GM23338 (cell line): ENCODE measurements at regions not wholly inside any gene's neighbourhood (a gene's known extent, or its start where the extent isn't known, plus 50 kb on each side); places are given as distances from the start of the nearest gene placed in this dataset.
A peak's percentile ranks its signal among the peaks of the same experiment; 100 is the strongest.

Experiments
- ATAC-seq: fragments of 200-7000 bp; cut with Tn5 transposase; 3 replicates; pipeline ENCODE4 v1.9.1; 2020
- DNase-seq: peaks from one replicate; pipeline ENCODE4 v3.0.0-alpha.2; 2015; ENCODE audit warnings: low spot score
- H2AFZ ChIP-seq: fragments of 200-600 bp; sonication (generic); 2 replicates; pipeline ENCODE4 v1.8.0; 2016; ENCODE audit warnings: antibody characterized with exemption, mild to moderate bottlenecking, moderate library complexity
- H3F3A ChIP-seq: fragments of 200-600 bp; sonication (generic); replicated peaks from 2 replicates; pipeline ENCODE4 v1.8.0; 2017; ENCODE audit warnings: antibody characterized with exemption, mixed run types, low read depth
- H3K27ac ChIP-seq: fragments of 200-600 bp; sonication (generic); 2 replicates; pipeline ENCODE4 v1.6.1; 2016; ENCODE audit warnings: low read depth
- H3K27me3 ChIP-seq: fragments of 200-600 bp; sonication (generic); 2 replicates; pipeline ENCODE4 v1.8.0; 2016; ENCODE audit warnings: mild to moderate bottlenecking, mixed run types, moderate library complexity; ENCODE audit not compliant: insufficient read depth
- H3K36me3 ChIP-seq: fragments of 200-600 bp; sonication (generic); 2 replicates; pipeline ENCODE4 v1.8.0; 2016; ENCODE audit warnings: mild to moderate bottlenecking; ENCODE audit not compliant: insufficient read depth
- H3K4me1 ChIP-seq: fragments of 200-600 bp; sonication (generic); 2 replicates; pipeline ENCODE4 v1.8.0; 2016; ENCODE audit warnings: mild to moderate bottlenecking, moderate library complexity; ENCODE audit not compliant: insufficient read depth
- H3K4me2 ChIP-seq: fragments of 200-600 bp; sonication (generic); 2 replicates; pipeline ENCODE4 v1.7.1; 2017; ENCODE audit warnings: mixed run types
- H3K4me3 ChIP-seq: fragments of 200-600 bp; sonication (generic); 2 replicates; pipeline ENCODE4 v1.6.1; 2016; ENCODE audit warnings: mixed run types
- H3K79me2 ChIP-seq: fragments of 200-600 bp; sonication (generic); replicated peaks from 2 replicates; pipeline ENCODE4 v1.8.0; 2017; ENCODE audit warnings: mild to moderate bottlenecking; ENCODE audit not compliant: insufficient read depth
- H3K9me2 ChIP-seq: fragments of 200-600 bp; sonication (generic); 2 replicates; pipeline ENCODE4 v1.8.0; 2017; ENCODE audit not compliant: insufficient read depth
- H4K20me1 ChIP-seq: fragments of 200-600 bp; sonication (generic); replicated peaks from 2 replicates; pipeline ENCODE4 v1.8.0; 2017; ENCODE audit warnings: mild to moderate bottlenecking; ENCODE audit not compliant: insufficient read depth
- H3K27ac Mint-ChIP-seq: 2 replicates; pipeline ENCODE4 v1.8.0; 2020; ENCODE audit warnings: inconsistent platforms, mild to moderate bottlenecking, moderate library complexity, mixed read lengths
- H3K27me3 Mint-ChIP-seq: 3 replicates; pipeline ENCODE4 v1.8.0; 2022; ENCODE audit warnings: low read depth, mild to moderate bottlenecking, moderate library complexity, mixed read lengths, inconsistent platforms; ENCODE audit not compliant: insufficient read depth, poor library complexity
- H3K36me3 Mint-ChIP-seq: 3 replicates; pipeline ENCODE4 v1.8.0; 2021; ENCODE audit warnings: low read depth, mild to moderate bottlenecking, inconsistent platforms, moderate library complexity, mixed read lengths
- H3K4me1 Mint-ChIP-seq: 3 replicates; pipeline ENCODE4 v1.8.0; 2020; ENCODE audit warnings: mild to moderate bottlenecking, inconsistent platforms, mixed read lengths
- H3K4me3 Mint-ChIP-seq: 3 replicates; pipeline ENCODE4 v1.8.0; 2021; ENCODE audit warnings: moderate library complexity, mild to moderate bottlenecking, inconsistent platforms, mixed read lengths
- H3K9me3 Mint-ChIP-seq: 3 replicates; pipeline ENCODE4 v1.8.0; 2020; ENCODE audit warnings: moderate library complexity, mild to moderate bottlenecking, inconsistent platforms, mixed read lengths
- EZH2 ChIP-seq: fragments of 200-600 bp; sonication (generic); IDR thresholded peaks from one replicate; pipeline ENCODE4 v1.8.0; 2017; ENCODE audit warnings: antibody characterized with exemption, mild to moderate bottlenecking, low read depth; ENCODE audit not compliant: unreplicated experiment
- EZH2phosphoT487 ChIP-seq: fragments of 200-600 bp; sonication (generic); IDR thresholded peaks from one replicate; pipeline ENCODE4 v1.8.1; 2018; ENCODE audit warnings: antibody characterized with exemption; ENCODE audit not compliant: unreplicated experiment
- JUNB ChIP-seq: IDR thresholded peaks from one replicate; pipeline ENCODE4 v1.6.1; 2016; ENCODE audit warnings: antibody characterized with exemption; ENCODE audit not compliant: unreplicated experiment
- NANOG ChIP-seq: IDR thresholded peaks from 2 replicates; pipeline ENCODE4 v1.6.1; 2016; ENCODE audit warnings: antibody characterized with exemption, borderline replicate concordance
- POLR2AphosphoS5 ChIP-seq: IDR thresholded peaks from 2 replicates; pipeline ENCODE4 v1.6.1; 2016; ENCODE audit warnings: antibody characterized with exemption, low read depth
- STAT1 ChIP-seq: IDR thresholded peaks from one replicate; pipeline ENCODE4 v1.6.1; 2016; ENCODE audit warnings: antibody characterized with exemption; ENCODE audit not compliant: unreplicated experiment
- ZNF114 ChIP-seq: fragments of 250-450 bp; sonication (Bioruptor Pico); IDR thresholded peaks from 2 replicates; pipeline ENCODE4 v1.5.0; 2020; ENCODE audit warnings: mild to moderate bottlenecking, moderate library complexity
- TF ChIP-seq, protein P1 (sequence below): fragments of 250-450 bp; sonication (Bioruptor Pico); IDR thresholded peaks from 2 replicates; pipeline ENCODE4 v1.5.0; 2020; ENCODE audit warnings: mild to moderate bottlenecking, moderate library complexity
- TF ChIP-seq, protein P2 (sequence below): IDR thresholded peaks from one replicate; pipeline ENCODE4 v1.6.1; 2018; ENCODE audit warnings: antibody characterized with exemption; ENCODE audit not compliant: unreplicated experiment
- TF ChIP-seq, protein P3 (sequence below): IDR thresholded peaks from 2 replicates; pipeline ENCODE4 v1.6.1; 2016; ENCODE audit warnings: antibody characterized with exemption
- TF ChIP-seq, protein P4 (sequence below), 2 experiments: fragments of 200-600 bp in 1 of 2; sonication (generic) in 1 of 2; conservative IDR thresholded peaks; 2 replicates each; pipeline versions ENCODE4 v1.5.1 to v1.6.1; 2016 to 2017; ENCODE audit warnings: antibody characterized with exemption in 2 of 2, low read depth in 2 of 2, mild to moderate bottlenecking in 2 of 2, moderate library complexity in 1 of 2

DNA sequence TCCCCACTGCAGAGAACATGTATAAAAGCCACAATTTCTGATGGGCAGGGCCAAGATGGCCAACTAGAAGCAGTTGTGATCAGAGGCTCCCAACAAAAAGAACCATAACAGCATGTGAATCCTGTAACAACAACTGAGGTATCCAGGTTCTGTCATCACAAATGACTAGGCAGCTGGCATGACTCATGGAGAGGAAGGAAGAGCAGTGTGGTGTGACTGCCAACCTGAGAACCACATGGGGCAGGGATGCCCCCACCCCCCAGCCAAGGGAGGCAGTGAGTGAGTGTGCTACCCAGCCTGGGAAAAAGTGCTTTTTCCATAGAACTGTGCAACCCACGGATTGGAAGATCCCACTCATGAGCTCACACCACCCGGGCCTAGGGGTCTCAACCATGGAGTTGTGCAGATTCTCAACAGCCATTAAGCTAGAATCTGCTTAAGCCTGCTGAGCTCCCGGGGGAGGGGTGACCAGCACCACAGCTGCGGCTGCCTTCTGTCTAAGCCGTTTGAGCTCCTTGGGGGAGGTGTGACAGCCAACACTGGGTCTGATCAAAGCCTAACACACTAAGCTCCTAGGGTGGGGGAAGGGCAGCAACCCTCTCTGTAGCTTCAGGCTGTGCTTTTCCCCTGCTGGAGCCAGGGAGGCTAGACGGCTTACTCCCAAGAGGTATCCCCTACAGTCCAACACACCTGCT, 80.1 kb upstream of the DMAC1 start:
- H3K4me1 ChIP-seq, result no peaks in the 10 kb centered on the region
- no peak overlapping the region for H3K4me2 ChIP-seq
- H3K79me2 ChIP-seq, result no peaks in the 10 kb centered on the region
- H3K27me3 Mint-ChIP-seq, result peaks cover 2% of the 10 kb centered on the region
- H3K36me3 ChIP-seq, result no peaks in the 10 kb centered on the region; the same call in 1 of the 2 replicates
- H3K4me3 Mint-ChIP-seq, result no peak overlapping the region
- no peak overlapping the region for H3K27ac Mint-ChIP-seq
- TF ChIP-seq, protein P1, sequence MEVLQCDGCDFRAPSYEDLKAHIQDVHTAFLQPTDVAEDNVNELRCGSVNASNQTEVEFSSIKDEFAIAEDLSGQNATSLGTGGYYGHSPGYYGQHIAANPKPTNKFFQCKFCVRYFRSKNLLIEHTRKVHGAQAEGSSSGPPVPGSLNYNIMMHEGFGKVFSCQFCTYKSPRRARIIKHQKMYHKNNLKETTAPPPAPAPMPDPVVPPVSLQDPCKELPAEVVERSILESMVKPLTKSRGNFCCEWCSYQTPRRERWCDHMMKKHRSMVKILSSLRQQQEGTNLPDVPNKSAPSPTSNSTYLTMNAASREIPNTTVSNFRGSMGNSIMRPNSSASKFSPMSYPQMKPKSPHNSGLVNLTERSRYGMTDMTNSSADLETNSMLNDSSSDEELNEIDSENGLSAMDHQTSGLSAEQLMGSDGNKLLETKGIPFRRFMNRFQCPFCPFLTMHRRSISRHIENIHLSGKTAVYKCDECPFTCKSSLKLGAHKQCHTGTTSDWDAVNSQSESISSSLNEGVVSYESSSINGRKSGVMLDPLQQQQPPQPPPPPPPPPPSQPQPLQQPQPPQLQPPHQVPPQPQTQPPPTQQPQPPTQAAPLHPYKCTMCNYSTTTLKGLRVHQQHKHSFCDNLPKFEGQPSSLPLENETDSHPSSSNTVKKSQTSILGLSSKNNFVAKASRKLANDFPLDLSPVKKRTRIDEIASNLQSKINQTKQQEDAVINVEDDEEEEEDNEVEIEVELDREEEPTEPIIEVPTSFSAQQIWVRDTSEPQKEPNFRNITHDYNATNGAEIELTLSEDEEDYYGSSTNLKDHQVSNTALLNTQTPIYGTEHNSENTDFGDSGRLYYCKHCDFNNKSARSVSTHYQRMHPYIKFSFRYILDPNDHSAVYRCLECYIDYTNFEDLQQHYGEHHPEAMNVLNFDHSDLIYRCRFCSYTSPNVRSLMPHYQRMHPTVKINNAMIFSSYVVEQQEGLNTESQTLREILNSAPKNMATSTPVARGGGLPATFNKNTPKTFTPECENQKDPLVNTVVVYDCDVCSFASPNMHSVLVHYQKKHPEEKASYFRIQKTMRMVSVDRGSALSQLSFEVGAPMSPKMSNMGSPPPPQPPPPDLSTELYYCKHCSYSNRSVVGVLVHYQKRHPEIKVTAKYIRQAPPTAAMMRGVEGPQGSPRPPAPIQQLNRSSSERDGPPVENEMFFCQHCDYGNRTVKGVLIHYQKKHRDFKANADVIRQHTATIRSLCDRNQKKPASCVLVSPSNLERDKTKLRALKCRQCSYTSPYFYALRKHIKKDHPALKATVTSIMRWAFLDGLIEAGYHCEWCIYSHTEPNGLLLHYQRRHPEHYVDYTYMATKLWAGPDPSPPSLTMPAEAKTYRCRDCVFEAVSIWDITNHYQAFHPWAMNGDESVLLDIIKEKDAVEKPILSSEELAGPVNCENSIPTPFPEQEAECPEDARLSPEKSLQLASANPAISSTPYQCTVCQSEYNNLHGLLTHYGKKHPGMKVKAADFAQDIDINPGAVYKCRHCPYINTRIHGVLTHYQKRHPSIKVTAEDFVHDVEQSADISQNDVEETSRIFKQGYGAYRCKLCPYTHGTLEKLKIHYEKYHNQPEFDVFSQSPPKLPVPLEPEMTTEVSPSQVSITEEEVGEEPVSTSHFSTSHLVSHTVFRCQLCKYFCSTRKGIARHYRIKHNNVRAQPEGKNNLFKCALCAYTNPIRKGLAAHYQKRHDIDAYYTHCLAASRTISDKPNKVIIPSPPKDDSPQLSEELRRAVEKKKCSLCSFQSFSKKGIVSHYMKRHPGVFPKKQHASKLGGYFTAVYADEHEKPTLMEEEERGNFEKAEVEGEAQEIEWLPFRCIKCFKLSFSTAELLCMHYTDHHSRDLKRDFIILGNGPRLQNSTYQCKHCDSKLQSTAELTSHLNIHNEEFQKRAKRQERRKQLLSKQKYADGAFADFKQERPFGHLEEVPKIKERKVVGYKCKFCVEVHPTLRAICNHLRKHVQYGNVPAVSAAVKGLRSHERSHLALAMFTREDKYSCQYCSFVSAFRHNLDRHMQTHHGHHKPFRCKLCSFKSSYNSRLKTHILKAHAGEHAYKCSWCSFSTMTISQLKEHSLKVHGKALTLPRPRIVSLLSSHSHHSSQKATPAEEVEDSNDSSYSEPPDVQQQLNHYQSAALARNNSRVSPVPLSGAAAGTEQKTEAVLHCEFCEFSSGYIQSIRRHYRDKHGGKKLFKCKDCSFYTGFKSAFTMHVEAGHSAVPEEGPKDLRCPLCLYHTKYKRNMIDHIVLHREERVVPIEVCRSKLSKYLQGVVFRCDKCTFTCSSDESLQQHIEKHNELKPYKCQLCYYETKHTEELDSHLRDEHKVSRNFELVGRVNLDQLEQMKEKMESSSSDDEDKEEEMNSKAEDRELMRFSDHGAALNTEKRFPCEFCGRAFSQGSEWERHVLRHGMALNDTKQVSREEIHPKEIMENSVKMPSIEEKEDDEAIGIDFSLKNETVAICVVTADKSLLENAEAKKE (CRISPR knock-in tag), result no peak
- no peak for TF ChIP-seq NANOG
- no peak for TF ChIP-seq STAT1
- TF ChIP-seq, protein P2, sequence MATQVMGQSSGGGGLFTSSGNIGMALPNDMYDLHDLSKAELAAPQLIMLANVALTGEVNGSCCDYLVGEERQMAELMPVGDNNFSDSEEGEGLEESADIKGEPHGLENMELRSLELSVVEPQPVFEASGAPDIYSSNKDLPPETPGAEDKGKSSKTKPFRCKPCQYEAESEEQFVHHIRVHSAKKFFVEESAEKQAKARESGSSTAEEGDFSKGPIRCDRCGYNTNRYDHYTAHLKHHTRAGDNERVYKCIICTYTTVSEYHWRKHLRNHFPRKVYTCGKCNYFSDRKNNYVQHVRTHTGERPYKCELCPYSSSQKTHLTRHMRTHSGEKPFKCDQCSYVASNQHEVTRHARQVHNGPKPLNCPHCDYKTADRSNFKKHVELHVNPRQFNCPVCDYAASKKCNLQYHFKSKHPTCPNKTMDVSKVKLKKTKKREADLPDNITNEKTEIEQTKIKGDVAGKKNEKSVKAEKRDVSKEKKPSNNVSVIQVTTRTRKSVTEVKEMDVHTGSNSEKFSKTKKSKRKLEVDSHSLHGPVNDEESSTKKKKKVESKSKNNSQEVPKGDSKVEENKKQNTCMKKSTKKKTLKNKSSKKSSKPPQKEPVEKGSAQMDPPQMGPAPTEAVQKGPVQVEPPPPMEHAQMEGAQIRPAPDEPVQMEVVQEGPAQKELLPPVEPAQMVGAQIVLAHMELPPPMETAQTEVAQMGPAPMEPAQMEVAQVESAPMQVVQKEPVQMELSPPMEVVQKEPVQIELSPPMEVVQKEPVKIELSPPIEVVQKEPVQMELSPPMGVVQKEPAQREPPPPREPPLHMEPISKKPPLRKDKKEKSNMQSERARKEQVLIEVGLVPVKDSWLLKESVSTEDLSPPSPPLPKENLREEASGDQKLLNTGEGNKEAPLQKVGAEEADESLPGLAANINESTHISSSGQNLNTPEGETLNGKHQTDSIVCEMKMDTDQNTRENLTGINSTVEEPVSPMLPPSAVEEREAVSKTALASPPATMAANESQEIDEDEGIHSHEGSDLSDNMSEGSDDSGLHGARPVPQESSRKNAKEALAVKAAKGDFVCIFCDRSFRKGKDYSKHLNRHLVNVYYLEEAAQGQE, result no peak
- TF ChIP-seq, protein P3, sequence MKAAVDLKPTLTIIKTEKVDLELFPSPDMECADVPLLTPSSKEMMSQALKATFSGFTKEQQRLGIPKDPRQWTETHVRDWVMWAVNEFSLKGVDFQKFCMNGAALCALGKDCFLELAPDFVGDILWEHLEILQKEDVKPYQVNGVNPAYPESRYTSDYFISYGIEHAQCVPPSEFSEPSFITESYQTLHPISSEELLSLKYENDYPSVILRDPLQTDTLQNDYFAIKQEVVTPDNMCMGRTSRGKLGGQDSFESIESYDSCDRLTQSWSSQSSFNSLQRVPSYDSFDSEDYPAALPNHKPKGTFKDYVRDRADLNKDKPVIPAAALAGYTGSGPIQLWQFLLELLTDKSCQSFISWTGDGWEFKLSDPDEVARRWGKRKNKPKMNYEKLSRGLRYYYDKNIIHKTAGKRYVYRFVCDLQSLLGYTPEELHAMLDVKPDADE, result no peak
- TF ChIP-seq EZH2, result no peak
- no peak for TF ChIP-seq JUNB
- TF ChIP-seq, protein P4, sequence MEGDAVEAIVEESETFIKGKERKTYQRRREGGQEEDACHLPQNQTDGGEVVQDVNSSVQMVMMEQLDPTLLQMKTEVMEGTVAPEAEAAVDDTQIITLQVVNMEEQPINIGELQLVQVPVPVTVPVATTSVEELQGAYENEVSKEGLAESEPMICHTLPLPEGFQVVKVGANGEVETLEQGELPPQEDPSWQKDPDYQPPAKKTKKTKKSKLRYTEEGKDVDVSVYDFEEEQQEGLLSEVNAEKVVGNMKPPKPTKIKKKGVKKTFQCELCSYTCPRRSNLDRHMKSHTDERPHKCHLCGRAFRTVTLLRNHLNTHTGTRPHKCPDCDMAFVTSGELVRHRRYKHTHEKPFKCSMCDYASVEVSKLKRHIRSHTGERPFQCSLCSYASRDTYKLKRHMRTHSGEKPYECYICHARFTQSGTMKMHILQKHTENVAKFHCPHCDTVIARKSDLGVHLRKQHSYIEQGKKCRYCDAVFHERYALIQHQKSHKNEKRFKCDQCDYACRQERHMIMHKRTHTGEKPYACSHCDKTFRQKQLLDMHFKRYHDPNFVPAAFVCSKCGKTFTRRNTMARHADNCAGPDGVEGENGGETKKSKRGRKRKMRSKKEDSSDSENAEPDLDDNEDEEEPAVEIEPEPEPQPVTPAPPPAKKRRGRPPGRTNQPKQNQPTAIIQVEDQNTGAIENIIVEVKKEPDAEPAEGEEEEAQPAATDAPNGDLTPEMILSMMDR (conservative IDR thresholded peaks at IDR 0.05; ENCODE audit: low read depth in 2 of 2), result no peak
- TF ChIP-seq ZNF114 (CRISPR knock-in tag), result no peak
- no peak for TF ChIP-seq POLR2AphosphoS5
- no peak for TF ChIP-seq EZH2phosphoT487
- peak overlapping the region; percentile 47; the same call in 1 of the 2 replicates for H2AFZ ChIP-seq
- H3K27me3 ChIP-seq, result no peaks in the 10 kb centered on the region
- DNase-seq (peak; percentile 48), ATAC-seq (peak; percentile 76)
- no peaks in the 10 kb centered on the region for H3F3A ChIP-seq
- H3K36me3 Mint-ChIP-seq, result peaks cover 12% of the 10 kb centered on the region
- no peaks in the 10 kb centered on the region for H4K20me1 ChIP-seq
- no peak overlapping the region for H3K27ac ChIP-seq
- no peak overlapping the region for H3K4me3 ChIP-seq
- peaks cover 7% of the 10 kb centered on the region; the same call in 1 of the 2 replicates for H3K9me2 ChIP-seq
- peaks cover 3% of the 10 kb centered on the region; the same call in 1 of the 3 replicates for H3K4me1 Mint-ChIP-seq
- H3K9me3 Mint-ChIP-seq, result peaks cover 24% of the 10 kb centered on the region
